ENCODE measurements at regions not wholly inside any gene's neighbourhood (a gene's known extent, or its start where the extent isn't known, plus 50 kb on each side); places are given as distances from the start of the nearest gene placed in this dataset.

DNA sequence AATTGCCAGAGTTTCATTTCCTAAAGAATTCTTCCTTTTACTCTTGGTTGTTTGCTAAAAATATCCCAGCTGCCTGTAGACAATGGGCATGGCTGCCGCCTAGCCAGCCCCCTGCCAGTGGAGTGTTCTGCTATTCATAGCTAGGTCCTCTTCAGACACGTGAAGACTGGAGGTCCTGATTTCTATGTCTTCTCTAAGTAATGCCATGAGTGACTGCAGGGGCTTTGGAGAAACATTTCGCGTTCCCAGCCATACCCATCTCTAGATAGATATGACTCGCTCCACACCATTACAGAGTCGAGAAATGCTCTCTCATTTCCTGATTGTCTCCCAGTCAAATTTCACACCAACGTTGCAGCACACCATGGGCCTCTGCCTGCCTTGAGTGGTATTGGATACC, 99.5 kb upstream of the BACE2 start:
- H3K36me3 Mint-ChIP-seq (ENCODE audit: unreplicated experiment): no peaks in the 10 kb centered on the region
- peak; percentile 48 for DNase-seq (ENCODE audit: extremely low spot score, unreplicated experiment)
- H3K4me1 Mint-ChIP-seq (ENCODE audit: unreplicated experiment): peaks cover 8% of the 10 kb centered on the region
- H3K9me3 Mint-ChIP-seq (ENCODE audit: unreplicated experiment): no peaks in the 10 kb centered on the region
- peak overlapping the region; percentile 78 for H3K4me3 Mint-ChIP-seq (ENCODE audit: unreplicated experiment)
- peaks cover 17% of the 10 kb centered on the region for H3K27me3 Mint-ChIP-seq (ENCODE audit: unreplicated experiment)
- TF ChIP-seq, protein P1, sequence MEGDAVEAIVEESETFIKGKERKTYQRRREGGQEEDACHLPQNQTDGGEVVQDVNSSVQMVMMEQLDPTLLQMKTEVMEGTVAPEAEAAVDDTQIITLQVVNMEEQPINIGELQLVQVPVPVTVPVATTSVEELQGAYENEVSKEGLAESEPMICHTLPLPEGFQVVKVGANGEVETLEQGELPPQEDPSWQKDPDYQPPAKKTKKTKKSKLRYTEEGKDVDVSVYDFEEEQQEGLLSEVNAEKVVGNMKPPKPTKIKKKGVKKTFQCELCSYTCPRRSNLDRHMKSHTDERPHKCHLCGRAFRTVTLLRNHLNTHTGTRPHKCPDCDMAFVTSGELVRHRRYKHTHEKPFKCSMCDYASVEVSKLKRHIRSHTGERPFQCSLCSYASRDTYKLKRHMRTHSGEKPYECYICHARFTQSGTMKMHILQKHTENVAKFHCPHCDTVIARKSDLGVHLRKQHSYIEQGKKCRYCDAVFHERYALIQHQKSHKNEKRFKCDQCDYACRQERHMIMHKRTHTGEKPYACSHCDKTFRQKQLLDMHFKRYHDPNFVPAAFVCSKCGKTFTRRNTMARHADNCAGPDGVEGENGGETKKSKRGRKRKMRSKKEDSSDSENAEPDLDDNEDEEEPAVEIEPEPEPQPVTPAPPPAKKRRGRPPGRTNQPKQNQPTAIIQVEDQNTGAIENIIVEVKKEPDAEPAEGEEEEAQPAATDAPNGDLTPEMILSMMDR (IDR thresholded peaks at IDR 0.05): no peak
- peak overlapping the region; percentile 51 for H3K27ac Mint-ChIP-seq (ENCODE audit: unreplicated experiment)

- peak overlapping the region; percentile 78 for H3K4me3 Mint-ChIP-seq (ENCODE audit: unreplicated experiment)
- H3K9me3 Mint-ChIP-seq (ENCODE audit: unreplicated experiment): no peaks in the 10 kb centered on the region
- peaks cover 17% of the 10 kb centered on the region for H3K27me3 Mint-ChIP-seq (ENCODE audit: unreplicated experiment)
- TF ChIP-seq, protein P1 (IDR thresholded peaks at IDR 0.05): peak; percentile 88
- H3K27ac Mint-ChIP-seq (ENCODE audit: unreplicated experiment): peak overlapping the region; percentile 51
- H3K4me1 Mint-ChIP-seq (ENCODE audit: unreplicated experiment): peaks cover 8% of the 10 kb centered on the region
- DNase-seq (ENCODE audit: extremely low spot score, unreplicated experiment): peak; percentile 92
- no peaks in the 10 kb centered on the region for H3K36me3 Mint-ChIP-seq (ENCODE audit: unreplicated experiment)
Measured at GRCh38 chr21:41068967-41069642, 98.9 kb upstream of the BACE2 start.

- TF ChIP-seq, protein P1 (IDR thresholded peaks at IDR 0.05): no peak
- H3K36me3 Mint-ChIP-seq (ENCODE audit: unreplicated experiment): no peaks in the 10 kb centered on the region
- H3K9me3 Mint-ChIP-seq (ENCODE audit: unreplicated experiment): no peaks in the 10 kb centered on the region
- no peak overlapping the region for H3K4me3 Mint-ChIP-seq (ENCODE audit: unreplicated experiment)
- H3K27me3 Mint-ChIP-seq (ENCODE audit: unreplicated experiment): peaks cover 17% of the 10 kb centered on the region
- DNase-seq (ENCODE audit: extremely low spot score, unreplicated experiment): peak; percentile 7
- no peak overlapping the region for H3K27ac Mint-ChIP-seq (ENCODE audit: unreplicated experiment)
- H3K4me1 Mint-ChIP-seq (ENCODE audit: unreplicated experiment): peaks cover 8% of the 10 kb centered on the region
Measured at GRCh38 chr21:41070284-41070683, 97.7 kb upstream of the BACE2 start.

DNA sequence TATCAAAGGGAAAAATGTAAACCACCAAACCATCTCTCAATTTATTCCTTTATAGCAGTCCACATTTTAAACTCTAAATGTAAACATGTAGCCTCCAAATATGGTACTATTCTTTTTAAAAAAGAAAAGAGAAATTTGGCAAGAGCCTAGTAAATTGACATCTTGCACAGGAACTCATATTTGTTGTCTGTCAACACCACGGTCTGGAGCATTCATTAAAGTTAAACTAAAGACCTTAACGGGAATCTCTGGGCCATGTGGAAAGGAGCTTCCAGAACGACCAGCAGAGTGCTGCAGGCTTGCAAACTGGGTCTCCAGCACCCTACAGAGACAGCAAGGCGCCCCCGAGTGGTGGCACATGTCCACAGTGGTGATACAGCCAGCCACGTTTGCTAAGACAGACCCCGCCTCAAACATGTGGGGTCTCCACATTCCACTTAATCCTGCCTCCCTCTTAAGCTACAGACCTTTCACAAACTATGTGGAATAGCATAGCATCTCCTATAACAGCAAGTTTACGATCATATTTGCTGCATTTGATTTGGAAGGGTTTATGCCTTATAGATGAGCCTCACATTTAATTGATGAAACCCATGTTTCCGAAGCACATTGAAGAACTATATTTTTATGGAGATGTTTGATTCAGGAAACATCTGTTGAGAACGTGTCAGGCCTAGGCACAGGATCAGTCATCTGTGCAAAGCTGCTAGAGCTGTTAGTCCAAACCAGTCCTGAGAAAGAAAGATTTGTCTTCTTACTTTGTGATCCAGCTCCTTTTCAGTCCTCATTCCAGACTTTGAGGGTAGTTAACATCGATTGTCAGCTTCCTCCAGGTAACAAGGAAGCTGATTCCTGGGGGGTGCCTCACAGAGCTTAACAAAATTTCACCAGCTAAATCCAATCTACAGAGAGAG, 96.4 kb upstream of the BACE2 start:
- Mint-ChIP-seq H3K4me1 (ENCODE audit: unreplicated experiment) (peaks cover 8% of the 10 kb centered on the region), H3K27ac (ENCODE audit: unreplicated experiment) (no peak overlapping the region)
- TF ChIP-seq, protein P1 (IDR thresholded peaks at IDR 0.05): peak; percentile 9

DNA sequence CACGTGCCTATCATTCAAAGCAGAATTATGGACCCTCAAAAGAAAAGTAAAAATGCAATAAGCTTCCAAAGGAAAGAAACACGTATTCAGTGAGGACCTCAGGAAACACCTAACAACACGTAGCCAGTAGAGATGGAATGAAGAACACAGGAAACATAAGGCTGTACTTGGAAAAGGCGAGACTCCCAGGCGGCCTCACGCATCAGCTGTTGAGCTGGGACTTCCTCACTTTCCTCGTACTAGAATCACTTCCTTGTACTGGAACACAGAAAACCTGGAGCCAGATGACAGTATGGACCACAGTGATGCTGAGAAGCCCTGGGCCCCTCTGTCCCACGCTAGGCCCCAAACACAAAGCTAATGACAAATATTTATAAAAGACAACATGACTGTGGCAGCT, 94.4 kb upstream of the BACE2 start:
- no peaks in the 10 kb centered on the region for H3K9me3 Mint-ChIP-seq (ENCODE audit: unreplicated experiment)
- DNase-seq (ENCODE audit: extremely low spot score, unreplicated experiment): no peak
- no peaks in the 10 kb centered on the region for H3K36me3 Mint-ChIP-seq (ENCODE audit: unreplicated experiment)
- H3K27ac Mint-ChIP-seq (ENCODE audit: unreplicated experiment): no peak overlapping the region
- no peak overlapping the region for H3K4me3 Mint-ChIP-seq (ENCODE audit: unreplicated experiment)
- H3K4me1 Mint-ChIP-seq (ENCODE audit: unreplicated experiment): peaks cover 6% of the 10 kb centered on the region
- TF ChIP-seq, protein P1 (IDR thresholded peaks at IDR 0.05): no peak
- H3K27me3 Mint-ChIP-seq (ENCODE audit: unreplicated experiment): peaks cover 6% of the 10 kb centered on the region

More for the DNA sequence above, 96.4 kb upstream of the BACE2 start:
- H3K4me3 Mint-ChIP-seq (ENCODE audit: unreplicated experiment): no peak overlapping the region
- no peak for DNase-seq (ENCODE audit: extremely low spot score, unreplicated experiment)
- H3K9me3 Mint-ChIP-seq (ENCODE audit: unreplicated experiment): no peaks in the 10 kb centered on the region
- H3K36me3 Mint-ChIP-seq (ENCODE audit: unreplicated experiment): no peaks in the 10 kb centered on the region
- peaks cover 17% of the 10 kb centered on the region for H3K27me3 Mint-ChIP-seq (ENCODE audit: unreplicated experiment)

All from osteocyte (in vitro differentiated cells).